ENCODE measurements at regions not wholly inside any gene's neighbourhood (a gene's known extent, or its start where the extent isn't known, plus 50 kb on each side); places are given as distances from the start of the nearest gene placed in this dataset.

GRCh38 chr13:74674720-74675119, 540.5 kb upstream of the KLF12 start:
- no peaks in the 10 kb centered on the region for H3K27me3 ChIP-seq
- H3K4me3 ChIP-seq = no peak overlapping the region
- H3K9me3 ChIP-seq = no peaks in the 10 kb centered on the region
- no peak overlapping the region for H3K27ac ChIP-seq
- TF ChIP-seq EP300 (IDR thresholded peaks at IDR 0.05) = no peak
- H3K4me1 ChIP-seq = no peaks in the 10 kb centered on the region
- 87 to 92% methylated on average over 1 of the region's 1 CpG for WGBS, 2 donors (ENCODE audit: low coverage in 1 of 2)
- H3K36me3 ChIP-seq = no peaks in the 10 kb centered on the region
- ATAC-seq = no peak

DNA sequence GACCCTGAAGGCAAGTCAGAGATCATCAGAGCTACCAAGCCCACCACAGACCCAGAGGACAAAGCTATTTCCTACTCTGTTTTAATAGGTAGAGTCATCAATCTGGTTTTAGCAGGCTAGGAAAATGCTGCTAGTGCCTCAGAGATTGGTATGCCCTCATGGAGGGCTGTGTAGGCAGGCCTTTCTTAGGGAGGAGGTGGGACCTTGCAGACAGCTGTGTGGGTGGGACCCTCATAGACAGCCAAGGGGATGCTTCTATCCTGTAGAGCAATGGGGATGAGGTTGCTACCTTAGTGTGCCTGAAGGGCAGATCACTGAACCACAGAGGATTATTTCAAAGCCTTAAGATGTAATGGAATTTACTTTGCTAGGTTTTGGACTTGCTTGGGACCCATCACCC, 534.9 kb upstream of the KLF12 start:
- no peak for TF ChIP-seq EP300 (IDR thresholded peaks at IDR 0.05)
- TF ChIP-seq, protein P1, sequence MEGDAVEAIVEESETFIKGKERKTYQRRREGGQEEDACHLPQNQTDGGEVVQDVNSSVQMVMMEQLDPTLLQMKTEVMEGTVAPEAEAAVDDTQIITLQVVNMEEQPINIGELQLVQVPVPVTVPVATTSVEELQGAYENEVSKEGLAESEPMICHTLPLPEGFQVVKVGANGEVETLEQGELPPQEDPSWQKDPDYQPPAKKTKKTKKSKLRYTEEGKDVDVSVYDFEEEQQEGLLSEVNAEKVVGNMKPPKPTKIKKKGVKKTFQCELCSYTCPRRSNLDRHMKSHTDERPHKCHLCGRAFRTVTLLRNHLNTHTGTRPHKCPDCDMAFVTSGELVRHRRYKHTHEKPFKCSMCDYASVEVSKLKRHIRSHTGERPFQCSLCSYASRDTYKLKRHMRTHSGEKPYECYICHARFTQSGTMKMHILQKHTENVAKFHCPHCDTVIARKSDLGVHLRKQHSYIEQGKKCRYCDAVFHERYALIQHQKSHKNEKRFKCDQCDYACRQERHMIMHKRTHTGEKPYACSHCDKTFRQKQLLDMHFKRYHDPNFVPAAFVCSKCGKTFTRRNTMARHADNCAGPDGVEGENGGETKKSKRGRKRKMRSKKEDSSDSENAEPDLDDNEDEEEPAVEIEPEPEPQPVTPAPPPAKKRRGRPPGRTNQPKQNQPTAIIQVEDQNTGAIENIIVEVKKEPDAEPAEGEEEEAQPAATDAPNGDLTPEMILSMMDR (IDR thresholded peaks at IDR 0.05) = no peak
- TF ChIP-seq POLR2AphosphoS5 (IDR thresholded peaks at IDR 0.05) = no peak
- no peak for TF ChIP-seq POLR2A (IDR thresholded peaks at IDR 0.05)
- H3K9me3 ChIP-seq = no peaks in the 10 kb centered on the region

DNA sequence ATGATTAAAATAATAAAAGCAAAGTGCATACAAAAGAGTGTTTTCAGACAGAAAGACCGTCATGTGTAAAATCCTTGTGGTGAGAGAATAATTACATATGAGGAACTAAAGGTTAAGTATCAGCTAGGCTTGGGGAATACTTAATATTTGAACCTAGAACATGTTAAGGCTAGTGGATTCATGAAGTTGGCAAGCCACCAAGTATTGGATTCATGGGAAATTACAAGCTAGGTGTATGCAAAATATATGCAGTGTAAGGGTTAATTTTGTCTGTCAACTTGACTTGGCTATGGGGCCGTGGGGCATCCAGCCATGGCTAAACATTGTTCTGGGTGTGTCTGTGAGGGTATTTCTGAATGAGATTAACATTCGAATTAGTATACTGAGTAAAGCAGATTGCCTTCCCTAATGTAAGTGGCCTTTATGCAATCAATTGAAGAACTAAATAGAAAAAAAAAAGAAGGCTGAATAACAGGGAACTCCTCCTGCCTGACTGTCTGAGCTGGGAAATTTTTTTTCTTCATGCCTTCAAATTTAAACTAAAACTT, 533.5 kb upstream of the KLF12 start:
- no peak for TF ChIP-seq POLR2AphosphoS5 (IDR thresholded peaks at IDR 0.05)
- no peak for TF ChIP-seq POLR2A (IDR thresholded peaks at IDR 0.05)
- TF ChIP-seq, protein P1 (IDR thresholded peaks at IDR 0.05) = no peak
- no peak for TF ChIP-seq EP300 (IDR thresholded peaks at IDR 0.05)
- Histone ChIP-seq H3K27me3 (no peaks in the 10 kb centered on the region), H3K4me1 (no peaks in the 10 kb centered on the region), H3K27ac (no peak overlapping the region), H3K4me3 (no peak overlapping the region), H3K9me3 (no peaks in the 10 kb centered on the region), H3K36me3 (no peaks in the 10 kb centered on the region)
- no peak for ATAC-seq
- WGBS, 2 donors (ENCODE audit: low coverage in 1 of 2) = 64 to 75% methylated on average over 3 of the region's 3 CpGs

More for the DNA sequence above, 534.9 kb upstream of the KLF12 start:
- no peak for ATAC-seq
- Histone ChIP-seq H3K4me1 (no peaks in the 10 kb centered on the region), H3K27me3 (no peaks in the 10 kb centered on the region), H3K27ac (no peak overlapping the region), H3K4me3 (no peak overlapping the region), H3K36me3 (no peaks in the 10 kb centered on the region)

DNA sequence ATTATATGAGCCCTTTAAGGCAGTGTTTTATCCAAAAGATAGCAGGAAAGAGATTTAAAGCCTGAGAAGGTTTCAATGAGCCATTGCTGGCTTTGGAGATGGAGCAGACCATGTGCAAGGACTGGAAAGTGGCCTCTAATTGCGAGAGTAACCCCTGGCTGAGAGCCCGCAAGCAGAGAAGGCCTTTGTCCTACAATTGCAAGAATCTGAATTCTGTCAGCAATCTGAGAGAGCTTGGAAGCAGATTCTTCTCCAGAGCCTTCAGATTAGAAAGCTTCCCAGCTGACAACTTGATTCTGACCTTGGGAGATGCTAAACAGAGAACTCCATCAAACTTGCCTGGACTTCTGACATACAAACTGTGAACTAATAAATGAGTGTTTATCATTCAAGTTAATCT, 528.7 kb upstream of the KLF12 start:
- H3K4me1 ChIP-seq = no peaks in the 10 kb centered on the region
- ATAC-seq = no peak
- H3K9me3 ChIP-seq = peaks cover 0 to 4% (median 0%) of the 10 kb centered on the region in 3 donors
- WGBS, 2 donors (ENCODE audit: low coverage in 1 of 2) = 79% methylated on average over 2 of the region's 2 CpGs; no CpG with 5 or more reads in 1 of the 2 donors
- H3K4me3 ChIP-seq = no peak overlapping the region
- TF ChIP-seq POLR2A (IDR thresholded peaks at IDR 0.05) (no peak), POLR2AphosphoS5 (IDR thresholded peaks at IDR 0.05) (no peak), EP300 (IDR thresholded peaks at IDR 0.05) (no peak)
- TF ChIP-seq, protein P1 (IDR thresholded peaks at IDR 0.05) = no peak
- no peaks in the 10 kb centered on the region for H3K27me3 ChIP-seq
- H3K36me3 ChIP-seq = no peaks in the 10 kb centered on the region
- no peak overlapping the region for H3K27ac ChIP-seq

- TF ChIP-seq POLR2A (IDR thresholded peaks at IDR 0.05) (no peak), EP300 (IDR thresholded peaks at IDR 0.05) (no peak), POLR2AphosphoS5 (IDR thresholded peaks at IDR 0.05) (no peak)
- TF ChIP-seq, protein P1 (IDR thresholded peaks at IDR 0.05) = no peak
- H3K27ac ChIP-seq = no peak overlapping the region
- ATAC-seq = no peak
- H3K27me3 ChIP-seq = no peaks in the 10 kb centered on the region
- H3K4me1 ChIP-seq = no peaks in the 10 kb centered on the region
- H3K9me3 ChIP-seq = peaks cover 0 to 4% (median 0%) of the 10 kb centered on the region in 3 donors
- H3K4me3 ChIP-seq = no peak overlapping the region
- H3K36me3 ChIP-seq = no peaks in the 10 kb centered on the region
- 85 to 93% methylated on average over 2 of the region's 2 CpGs for whole genome bisulfite sequencing, 2 donors (ENCODE audit: low coverage in 1 of 2)
Observed at GRCh38 chr13:74661851-74662250, 527.6 kb upstream of the KLF12 start.

Measured in gastroesophageal sphincter (tissue), 4 donors.